ENCODE measurements at regions not wholly inside any gene's neighbourhood (a gene's known extent, or its start where the extent isn't known, plus 50 kb on each side); places are given as distances from the start of the nearest gene placed in this dataset.

DNA sequence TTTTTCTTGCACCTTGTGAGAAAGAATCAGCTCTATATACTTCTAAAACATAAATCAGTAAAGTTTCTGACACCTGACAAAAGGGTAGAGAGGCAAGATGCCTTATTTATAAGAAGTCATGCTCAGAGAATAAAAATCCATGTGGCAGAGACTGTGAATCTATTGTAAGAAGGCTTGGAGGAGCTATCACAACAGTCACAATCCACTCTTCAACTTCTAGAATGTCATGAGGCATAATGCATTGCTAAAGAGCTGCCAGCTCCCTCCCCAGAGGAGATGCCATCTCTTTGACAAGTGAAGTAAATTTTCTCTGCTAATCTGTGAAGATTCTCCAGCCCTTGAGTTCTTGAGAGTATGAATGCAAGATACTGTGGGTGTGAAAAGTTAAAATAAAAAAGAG, 971.2 kb upstream of the IGFBP7 start:
- ChIA-PET POLR2A (no interaction called here), CTCF (interaction anchor here (0.6 to 1.4 kb wide), 2 partner anchors 9 to 15 kb away, joined by 3 read pairs; no protein-coding TSS in a partner anchor), RAD21 (ENCODE audit: unreplicated experiment) (no interaction called here), SMC1A (ENCODE audit: uncharacterized antibody, unreplicated experiment) (interaction anchor here (1.5 kb wide), 1 partner anchor 30 kb away, joined by 4 read pairs; no protein-coding TSS in a partner anchor)
- DNase-seq (ENCODE audit: low read depth, low spot score) (no peak), FAIRE-seq (no peak), ATAC-seq (no peak)
- intact Hi-C loops (cut with micrococcal nuclease; ENCODE audit: unreplicated experiment): no loop called here
- Histone ChIP-seq H3K79me2 (ENCODE audit: control insufficient read depth, insufficient read depth, low read length) (no peaks in the 10 kb centered on the region), H3K4me2 (ENCODE audit: control insufficient read depth, insufficient read depth) (no peak overlapping the region), H3K27me3 (replicated peaks in 1 of 2; ENCODE audit: control insufficient read depth in 2 of 2, insufficient read depth in 2 of 2, low read length in 1 of 2) (no peaks in the 10 kb centered on the region), H3K9ac (ENCODE audit: control insufficient read depth, insufficient read depth, low read length) (no peak overlapping the region), H3K4me3 (no peak overlapping the region), H3K4me1 (ENCODE audit: control insufficient read depth, insufficient read depth, low read length) (no peaks in the 10 kb centered on the region), H3K27ac (ENCODE audit: control insufficient read depth, insufficient read depth) (no peak overlapping the region), H3K36me3 (ENCODE audit: control insufficient read depth in 2 of 2, insufficient read depth in 2 of 2, low read length in 1 of 2) (no peaks in the 10 kb centered on the region), H2AFZ (ENCODE audit: control insufficient read depth, low read depth, low read length) (no peak overlapping the region), H3K9me3 (replicated peaks; ENCODE audit: control insufficient read depth, insufficient read depth, low read length) (no peaks in the 10 kb centered on the region), H4K20me1 (ENCODE audit: control insufficient read depth, insufficient read depth) (no peaks in the 10 kb centered on the region)
- in situ Hi-C loops (cut with MboI): no loop called here
- BruUV-seq (replicated peaks): no TSS peak
- TF ChIP-seq RELA (IDR thresholded peaks at IDR 0.05; ENCODE audit: borderline replicate concordance, partially characterized antibody) (no peak), SRF (IDR thresholded peaks at IDR 0.05; ENCODE audit: low read depth in 2 of 2, low read length in 2 of 2) (no peak), CBFB (IDR thresholded peaks at IDR 0.05; ENCODE audit: low read depth) (no peak), ZBED1 (IDR thresholded peaks at IDR 0.05; ENCODE audit: borderline replicate concordance) (no peak), ZNF217 (IDR thresholded peaks at IDR 0.05) (no peak)
- TF ChIP-seq, protein P1, sequence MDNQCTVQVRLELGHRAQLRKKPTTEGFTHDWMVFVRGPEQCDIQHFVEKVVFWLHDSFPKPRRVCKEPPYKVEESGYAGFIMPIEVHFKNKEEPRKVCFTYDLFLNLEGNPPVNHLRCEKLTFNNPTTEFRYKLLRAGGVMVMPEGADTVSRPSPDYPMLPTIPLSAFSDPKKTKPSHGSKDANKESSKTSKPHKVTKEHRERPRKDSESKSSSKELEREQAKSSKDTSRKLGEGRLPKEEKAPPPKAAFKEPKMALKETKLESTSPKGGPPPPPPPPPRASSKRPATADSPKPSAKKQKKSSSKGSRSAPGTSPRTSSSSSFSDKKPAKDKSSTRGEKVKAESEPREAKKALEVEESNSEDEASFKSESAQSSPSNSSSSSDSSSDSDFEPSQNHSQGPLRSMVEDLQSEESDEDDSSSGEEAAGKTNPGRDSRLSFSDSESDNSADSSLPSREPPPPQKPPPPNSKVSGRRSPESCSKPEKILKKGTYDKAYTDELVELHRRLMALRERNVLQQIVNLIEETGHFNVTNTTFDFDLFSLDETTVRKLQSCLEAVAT (IDR thresholded peaks at IDR 0.05): no peak
- TF ChIP-seq, protein P2, sequence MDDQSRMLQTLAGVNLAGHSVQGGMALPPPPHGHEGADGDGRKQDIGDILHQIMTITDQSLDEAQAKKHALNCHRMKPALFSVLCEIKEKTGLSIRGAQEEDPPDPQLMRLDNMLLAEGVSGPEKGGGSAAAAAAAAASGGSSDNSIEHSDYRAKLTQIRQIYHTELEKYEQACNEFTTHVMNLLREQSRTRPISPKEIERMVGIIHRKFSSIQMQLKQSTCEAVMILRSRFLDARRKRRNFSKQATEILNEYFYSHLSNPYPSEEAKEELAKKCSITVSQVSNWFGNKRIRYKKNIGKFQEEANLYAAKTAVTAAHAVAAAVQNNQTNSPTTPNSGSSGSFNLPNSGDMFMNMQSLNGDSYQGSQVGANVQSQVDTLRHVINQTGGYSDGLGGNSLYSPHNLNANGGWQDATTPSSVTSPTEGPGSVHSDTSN (IDR thresholded peaks at IDR 0.05; ENCODE audit: insufficient replicate concordance, low read depth, low read length): no peak

All from GM12878 (cell line).